Body of pancreas (tissue), 4 donors: ENCODE measurements at regions not wholly inside any gene's neighbourhood (a gene's known extent, or its start where the extent isn't known, plus 50 kb on each side); places are given as distances from the start of the nearest gene placed in this dataset.
A peak's percentile ranks its signal among the peaks of the same experiment; 100 is the strongest.

Source experiments
- ATAC-seq: fragments of 150-250 bp; one replicate; pipeline ENCODE4 v1.9.1; 2016
- DNase-seq, 4 donors: peaks; one replicate each; pipeline ENCODE4 v3.0.0-alpha.2; 2019
- H3K27ac ChIP-seq, 4 donors: fragments of 200-600 bp; sonication (generic); 1 replicate in 3 of 4; 2 replicates in 1 of 4; pipeline versions ENCODE4 v1.5.1 to v1.6.1; 2016 to 2019; ENCODE audit warnings: mild to moderate bottlenecking in 1 of 4, mixed read lengths in 1 of 4, moderate library complexity in 1 of 4
- H3K27me3 ChIP-seq, 2 donors: fragments of 200-600 bp; sonication (generic); one replicate each; pipeline ENCODE4 v1.6.0; 2016; ENCODE audit warnings: mild to moderate bottlenecking in 1 of 2
- H3K36me3 ChIP-seq, 2 donors: fragments of 200-600 bp; sonication (generic); replicated peaks in 1 of 2; 2 replicates each; pipeline ENCODE4 v1.5.1; 2016; ENCODE audit warnings: low read depth in 2 of 2; ENCODE audit not compliant: insufficient read depth in 1 of 2
- H3K4me1 ChIP-seq: fragments of 200-600 bp; sonication (generic); one replicate; pipeline ENCODE4 v1.6.0; 2016
- H3K4me3 ChIP-seq, 2 donors: fragments of 200-600 bp; sonication (generic); 1 replicate in 1 of 2; 2 replicates in 1 of 2; pipeline ENCODE4 v1.5.1; 2016 to 2019
- H3K9me3 ChIP-seq, 3 donors: fragments of 200-600 bp; sonication (generic); 1 replicate in 2 of 3; 2 replicates in 1 of 3; pipeline ENCODE4 v1.5.1; 2016
- POLR2A ChIP-seq, 3 donors: fragments of 450-650 bp; IDR thresholded peaks; one replicate each; pipeline ENCODE4 v1.6.1; 2016; ENCODE audit warnings: antibody characterized with exemption in 3 of 3, mild to moderate bottlenecking in 2 of 3
- WGBS, 2 donors: methylation state at CpG; one replicate each; pipeline ENCODE4 v1.1.5; 2017; 5-methylcytosine and 5-hydroxymethylcytosine counted together
- intact Hi-C: fragments of 100-400 bp; cut with DNase I; formaldehyde crosslinking; loops from one replicate; pipeline ENCODE4 v1.15.1; 2023
- TF ChIP-seq, protein P1 (sequence below), 7 experiments: fragments of 450-650 bp in 4 of 7; fragments of 200-600 bp in 3 of 7; sonication (generic) in 3 of 7; IDR thresholded peaks; one replicate each; pipeline ENCODE4 v1.5.1; 2016 to 2019; ENCODE audit warnings: antibody characterized with exemption in 7 of 7

DNA sequence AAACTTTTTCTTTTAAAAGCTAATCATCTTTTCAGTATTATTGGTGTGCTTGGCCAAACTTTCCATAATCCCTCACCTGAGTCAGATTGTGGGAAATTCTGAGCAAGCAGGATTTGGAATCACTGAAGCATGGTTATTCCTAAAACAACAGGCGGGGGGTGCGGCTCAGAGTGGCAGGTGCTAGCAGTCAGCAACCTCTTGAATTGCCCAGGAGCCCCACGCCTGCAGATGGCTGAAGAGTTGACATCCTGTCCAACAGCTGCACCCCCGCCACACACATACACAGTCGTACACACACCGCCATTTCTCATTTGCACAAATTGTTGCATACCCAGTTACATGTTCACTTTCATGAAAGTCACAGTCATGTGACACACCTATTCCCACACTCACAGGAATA lies 96.6 kb downstream of the LHX2 start:
- no peak overlapping the region for H3K4me3 ChIP-seq
- H3K36me3 ChIP-seq, result no peaks in the 10 kb centered on the region
- intact Hi-C loops, result no loop called here
- H3K9me3 ChIP-seq, result no peaks in the 10 kb centered on the region
- no peak overlapping the region for H3K27ac ChIP-seq
- TF ChIP-seq, protein P1, sequence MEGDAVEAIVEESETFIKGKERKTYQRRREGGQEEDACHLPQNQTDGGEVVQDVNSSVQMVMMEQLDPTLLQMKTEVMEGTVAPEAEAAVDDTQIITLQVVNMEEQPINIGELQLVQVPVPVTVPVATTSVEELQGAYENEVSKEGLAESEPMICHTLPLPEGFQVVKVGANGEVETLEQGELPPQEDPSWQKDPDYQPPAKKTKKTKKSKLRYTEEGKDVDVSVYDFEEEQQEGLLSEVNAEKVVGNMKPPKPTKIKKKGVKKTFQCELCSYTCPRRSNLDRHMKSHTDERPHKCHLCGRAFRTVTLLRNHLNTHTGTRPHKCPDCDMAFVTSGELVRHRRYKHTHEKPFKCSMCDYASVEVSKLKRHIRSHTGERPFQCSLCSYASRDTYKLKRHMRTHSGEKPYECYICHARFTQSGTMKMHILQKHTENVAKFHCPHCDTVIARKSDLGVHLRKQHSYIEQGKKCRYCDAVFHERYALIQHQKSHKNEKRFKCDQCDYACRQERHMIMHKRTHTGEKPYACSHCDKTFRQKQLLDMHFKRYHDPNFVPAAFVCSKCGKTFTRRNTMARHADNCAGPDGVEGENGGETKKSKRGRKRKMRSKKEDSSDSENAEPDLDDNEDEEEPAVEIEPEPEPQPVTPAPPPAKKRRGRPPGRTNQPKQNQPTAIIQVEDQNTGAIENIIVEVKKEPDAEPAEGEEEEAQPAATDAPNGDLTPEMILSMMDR (IDR thresholded peaks at IDR 0.05), result no peak
- TF ChIP-seq POLR2A (IDR thresholded peaks at IDR 0.05), result no peak
- no peaks in the 10 kb centered on the region for H3K27me3 ChIP-seq
- WGBS, 2 donors, result 71 to 78% methylated on average over 6 of the region's 6 CpGs
- DNase-seq (no peak), ATAC-seq (no peak)
- no peaks in the 10 kb centered on the region for H3K4me1 ChIP-seq

DNA sequence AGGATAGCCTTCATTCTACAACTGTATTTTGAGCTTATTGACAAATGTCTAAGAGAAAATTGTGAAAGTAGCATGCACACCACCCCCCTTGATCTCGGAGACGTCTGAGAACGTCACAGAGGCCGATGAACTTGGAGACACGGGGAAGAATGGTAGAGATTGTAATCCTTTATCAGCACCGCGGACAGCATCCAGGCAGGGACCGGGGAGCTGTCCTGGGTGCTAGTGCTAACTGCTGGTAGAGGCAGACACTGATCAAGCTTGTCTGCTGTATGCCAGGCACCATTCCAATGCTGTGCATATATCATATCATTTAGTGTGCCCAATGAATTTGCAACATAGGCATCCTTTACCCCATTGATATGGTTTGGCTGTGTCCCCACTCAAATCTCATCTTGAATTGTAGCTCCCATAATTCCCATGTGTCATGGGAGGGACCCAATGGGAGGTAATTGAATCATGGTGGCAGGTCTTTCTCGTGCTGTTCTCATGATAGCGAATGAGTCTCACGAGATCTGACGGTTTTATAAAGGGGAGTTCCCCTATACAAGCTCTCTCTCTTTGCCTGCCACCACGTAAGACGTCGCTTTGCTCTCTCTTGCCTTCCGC lies 98.8 kb downstream of the LHX2 start:
- ATAC-seq, result no peak
- Histone ChIP-seq H3K9me3 (no peaks in the 10 kb centered on the region), H3K27me3 (no peaks in the 10 kb centered on the region), H3K4me3 (no peak overlapping the region), H3K36me3 (no peaks in the 10 kb centered on the region), H3K27ac (no peak overlapping the region), H3K4me1 (no peaks in the 10 kb centered on the region)
- peak; percentile 39 to 51 (median 46) for DNase-seq
- WGBS, 2 donors, result 31 to 50% methylated on average over 12 to 16 of the region's 16 CpGs
- intact Hi-C loops, result no loop called here
- TF ChIP-seq POLR2A (IDR thresholded peaks at IDR 0.05), result no peak

DNA sequence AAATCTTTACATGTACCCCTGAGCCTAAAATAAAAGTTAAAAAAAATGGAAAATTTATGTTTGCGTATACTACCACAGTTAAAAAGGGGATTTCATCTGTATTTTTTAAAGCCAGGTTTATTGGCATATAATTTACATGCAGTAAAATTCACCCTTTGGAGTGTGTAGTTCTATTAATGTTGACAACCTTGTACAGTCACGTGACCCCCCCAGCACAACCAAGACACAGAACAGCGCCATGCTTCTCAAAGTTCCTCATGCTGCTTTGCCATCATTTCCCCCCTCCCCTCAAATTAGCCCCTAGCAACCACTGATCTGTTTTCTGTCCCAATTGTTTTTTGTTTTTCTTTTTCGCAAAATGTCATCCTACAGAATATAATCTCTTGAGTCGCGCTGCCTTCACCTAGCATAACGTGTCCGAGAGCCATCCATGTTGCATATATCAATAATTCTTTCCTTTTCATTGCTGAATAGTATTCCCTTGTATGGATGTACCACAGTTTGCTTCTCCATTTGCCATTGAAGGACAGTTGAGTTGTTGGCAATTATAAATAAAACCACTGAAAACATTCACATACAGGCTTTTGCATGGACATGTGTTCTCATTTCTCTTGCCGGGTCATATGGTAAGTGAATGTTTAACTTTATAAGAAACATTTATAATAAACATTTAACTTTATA lies 105.3 kb downstream of the LHX2 start:
- TF ChIP-seq, protein P1 (IDR thresholded peaks at IDR 0.05), result no peak
- no peak for TF ChIP-seq POLR2A (IDR thresholded peaks at IDR 0.05)
- Histone ChIP-seq H3K4me1 (no peaks in the 10 kb centered on the region), H3K27me3 (no peaks in the 10 kb centered on the region), H3K4me3 (no peak overlapping the region), H3K36me3 (no peaks in the 10 kb centered on the region), H3K27ac (no peak overlapping the region), H3K9me3 (peaks cover 0 to 4% (median 0%) of the 10 kb centered on the region in 3 donors)
- DNase-seq (no peak), ATAC-seq (no peak)
- intact Hi-C loops, result no loop called here
- 72 to 74% methylated on average over 9 of the region's 9 CpGs for WGBS, 2 donors

DNA sequence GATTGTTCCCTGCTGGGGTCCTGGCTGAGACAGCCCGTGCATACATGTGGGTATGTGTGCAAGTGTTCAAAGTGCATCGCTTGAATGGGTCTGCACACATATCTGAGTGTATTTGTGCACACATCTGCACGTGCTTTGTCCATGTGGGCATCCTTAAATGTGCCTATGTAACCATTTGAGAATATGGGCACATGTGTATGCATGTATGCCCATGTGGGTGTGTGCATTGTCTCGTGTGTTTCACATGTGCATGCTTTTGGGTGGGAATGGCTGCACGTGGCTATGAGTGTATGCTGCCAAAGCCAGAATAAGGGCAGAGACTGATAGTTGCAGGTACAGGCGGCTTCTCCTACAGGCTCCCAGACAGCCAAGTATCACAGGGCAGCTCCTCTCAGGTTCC lies 107.3 kb downstream of the LHX2 start:
- WGBS, 2 donors, result 54 to 74% methylated on average over 3 to 6 of the region's 6 CpGs
- intact Hi-C loops, result no loop called here

DNA sequence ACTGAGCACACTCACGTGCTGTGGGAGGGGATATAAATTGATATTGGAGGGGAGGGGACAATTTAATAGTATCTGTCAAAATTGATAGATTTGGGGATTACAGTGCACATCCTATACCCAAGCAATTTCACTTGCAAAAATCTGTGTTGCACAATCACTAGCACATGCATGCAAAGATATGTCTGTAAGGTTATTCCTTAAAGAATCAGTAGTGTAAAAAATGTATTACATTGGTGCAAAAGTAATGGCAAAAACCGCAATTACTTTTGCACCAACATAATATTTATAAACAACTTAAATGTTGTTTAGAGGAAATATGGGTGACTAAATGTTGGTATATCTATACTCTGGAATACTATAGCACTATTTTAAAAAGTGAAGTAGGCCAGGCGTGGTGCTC lies 108.7 kb downstream of the LHX2 start:
- no peaks in the 10 kb centered on the region for H3K36me3 ChIP-seq
- ATAC-seq (no peak), DNase-seq (no peak)
- intact Hi-C loops, result no loop called here
- no peaks in the 10 kb centered on the region for H3K4me1 ChIP-seq
- no peak for TF ChIP-seq POLR2A (IDR thresholded peaks at IDR 0.05)
- TF ChIP-seq, protein P1 (IDR thresholded peaks at IDR 0.05), result no peak
- peaks cover 0 to 10% (median 0%) of the 10 kb centered on the region in 3 donors for H3K9me3 ChIP-seq
- no peaks in the 10 kb centered on the region for H3K27me3 ChIP-seq
- 49 to 65% methylated on average over 3 of the region's 3 CpGs for WGBS, 2 donors
- H3K4me3 ChIP-seq, result no peak overlapping the region
- no peak overlapping the region for H3K27ac ChIP-seq

More for the DNA sequence above, 107.3 kb downstream of the LHX2 start:
- Histone ChIP-seq H3K27me3 (no peaks in the 10 kb centered on the region), H3K4me1 (no peaks in the 10 kb centered on the region), H3K4me3 (no peak overlapping the region), H3K27ac (no peak overlapping the region), H3K9me3 (peaks cover 0 to 10% (median 0%) of the 10 kb centered on the region in 3 donors), H3K36me3 (no peaks in the 10 kb centered on the region)
- TF ChIP-seq, protein P1 (IDR thresholded peaks at IDR 0.05), result no peak
- no peak for TF ChIP-seq POLR2A (IDR thresholded peaks at IDR 0.05)
- no peak for ATAC-seq
- no peak for DNase-seq
